ENCODE measurements at regions not wholly inside any gene's neighbourhood (a gene's known extent, or its start where the extent isn't known, plus 50 kb on each side); places are given as distances from the start of the nearest gene placed in this dataset.
"Not testable (repeated sequence)": the region's sequence is repeated elsewhere in the genome, so short reads cannot be mapped to it uniquely, and the experiment has no call there.

DNA sequence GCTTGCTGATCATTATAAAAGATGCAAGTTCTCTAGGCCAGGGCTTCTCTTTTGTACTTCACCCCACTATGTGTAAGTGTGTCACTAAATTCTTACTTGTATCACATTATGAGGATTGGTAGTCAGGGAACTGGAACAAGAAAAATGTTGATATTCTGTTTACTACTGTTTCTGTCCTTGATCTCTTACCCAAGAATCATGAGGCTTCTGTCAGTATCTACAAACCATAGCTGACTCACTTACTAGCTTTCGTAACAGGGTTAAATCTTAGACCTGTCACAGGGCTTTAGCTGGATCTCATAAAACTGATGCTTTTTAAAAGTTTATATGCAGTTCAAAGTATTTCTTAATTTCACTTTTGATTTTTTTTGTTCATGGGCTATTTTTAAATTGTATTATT is 681.2 kb downstream of the PLPP3 start:
- no peak for DNase-seq
- in situ Hi-C loops (cut with MboI; ENCODE audit: low pct_unique_long_range_greater_than_20kb, low sequenced_read_pairs) = no loop called here

DNA sequence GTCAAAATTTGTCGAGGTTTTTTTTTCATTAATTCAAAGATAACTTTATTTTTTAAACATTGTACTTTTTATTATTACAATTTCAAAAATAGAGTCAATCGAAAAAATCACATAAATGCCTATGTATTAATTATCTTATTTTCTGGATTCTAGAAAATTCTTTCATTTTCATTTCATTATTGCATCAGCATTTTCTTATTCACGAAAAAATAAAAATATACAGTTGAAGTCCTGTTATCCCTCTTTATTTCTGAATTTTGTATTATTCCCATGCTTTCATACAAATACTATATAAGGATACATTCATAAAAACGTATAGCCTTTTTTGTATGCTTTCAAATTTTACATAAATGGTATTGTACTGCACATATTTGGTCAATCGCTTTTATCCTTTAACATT is 681.0 kb upstream of the USP24 start:
- DNase-seq = no peak
- in situ Hi-C loops (cut with MboI; ENCODE audit: low pct_unique_long_range_greater_than_20kb, low sequenced_read_pairs) = no loop called here

DNA sequence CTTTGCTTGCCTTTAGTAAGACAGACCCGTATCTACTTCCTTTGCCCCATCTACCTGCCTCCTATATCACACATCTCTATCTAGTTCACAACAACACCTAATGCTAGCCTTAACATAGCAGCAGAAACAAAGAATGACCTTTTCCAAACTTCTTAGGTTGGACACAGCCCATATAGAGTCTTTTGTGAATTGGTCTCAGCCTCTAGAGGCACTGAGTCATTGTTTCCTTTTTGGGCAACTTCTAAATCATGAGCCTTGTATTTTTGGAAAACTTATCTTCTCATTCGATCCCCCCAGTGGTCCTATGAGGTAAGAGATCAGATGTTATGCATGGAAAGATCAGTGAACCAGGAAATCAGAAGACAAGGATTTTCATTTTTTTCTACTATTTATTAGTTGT is 679.4 kb upstream of the USP24 start:
- in situ Hi-C loops (cut with MboI; ENCODE audit: low pct_unique_long_range_greater_than_20kb, low sequenced_read_pairs) = no loop called here
- no peak for DNase-seq

DNA sequence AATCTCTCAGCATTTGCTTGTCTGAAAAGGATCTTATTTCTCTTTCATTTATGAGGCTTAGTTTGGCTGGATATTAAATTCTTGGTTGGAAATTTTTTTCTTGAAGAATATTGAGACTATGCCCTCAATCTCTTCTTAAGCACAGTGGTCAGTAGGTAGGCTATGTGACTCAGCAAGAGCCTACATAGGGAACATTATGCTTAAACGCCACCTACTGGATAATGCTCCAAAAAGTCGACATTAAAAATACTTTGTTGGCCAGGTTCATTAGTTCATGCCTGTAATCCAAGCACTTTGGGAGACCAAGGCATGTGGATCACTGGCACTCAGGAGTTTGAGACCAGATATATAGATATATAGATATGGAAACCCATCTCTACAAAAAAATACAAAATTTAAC is 678.0 kb upstream of the USP24 start:
- in situ Hi-C loops (cut with MboI; ENCODE audit: low pct_unique_long_range_greater_than_20kb, low sequenced_read_pairs) = no loop called here

DNA sequence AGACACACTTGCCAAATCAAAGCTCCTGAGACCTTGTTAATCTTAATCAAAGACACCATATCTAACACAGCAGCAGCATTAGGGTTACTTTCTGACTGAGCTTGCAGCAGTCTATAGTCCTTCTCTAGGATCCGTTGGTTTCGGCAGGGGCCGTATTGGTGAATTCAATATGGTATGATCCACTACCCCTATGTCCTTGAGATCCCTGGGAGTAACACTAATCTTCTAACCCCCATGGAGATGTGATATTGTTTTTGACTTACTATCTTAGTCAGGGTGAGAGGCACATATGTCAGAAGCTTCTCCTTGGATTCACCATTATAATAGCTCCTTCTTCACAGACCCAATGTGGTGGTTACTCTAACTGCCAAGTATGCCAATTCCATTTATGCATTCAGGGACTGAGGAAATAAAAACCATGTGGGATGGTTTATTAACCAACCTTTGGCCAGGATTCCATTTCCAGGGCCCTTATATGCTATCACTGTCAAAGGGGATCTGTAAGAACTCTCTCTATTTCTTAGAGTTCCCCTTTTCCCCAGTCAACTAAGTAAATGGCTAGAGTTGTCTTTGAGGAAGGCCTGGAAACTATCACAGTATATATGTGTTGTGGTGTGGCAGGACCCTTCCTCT is 673.6 kb upstream of the USP24 start:
- in situ Hi-C loops (cut with MboI; ENCODE audit: low pct_unique_long_range_greater_than_20kb, low sequenced_read_pairs) = no loop called here
- no peak for DNase-seq

More for the DNA sequence above, 678.0 kb upstream of the USP24 start:
- peak; percentile 43 for DNase-seq

DNA sequence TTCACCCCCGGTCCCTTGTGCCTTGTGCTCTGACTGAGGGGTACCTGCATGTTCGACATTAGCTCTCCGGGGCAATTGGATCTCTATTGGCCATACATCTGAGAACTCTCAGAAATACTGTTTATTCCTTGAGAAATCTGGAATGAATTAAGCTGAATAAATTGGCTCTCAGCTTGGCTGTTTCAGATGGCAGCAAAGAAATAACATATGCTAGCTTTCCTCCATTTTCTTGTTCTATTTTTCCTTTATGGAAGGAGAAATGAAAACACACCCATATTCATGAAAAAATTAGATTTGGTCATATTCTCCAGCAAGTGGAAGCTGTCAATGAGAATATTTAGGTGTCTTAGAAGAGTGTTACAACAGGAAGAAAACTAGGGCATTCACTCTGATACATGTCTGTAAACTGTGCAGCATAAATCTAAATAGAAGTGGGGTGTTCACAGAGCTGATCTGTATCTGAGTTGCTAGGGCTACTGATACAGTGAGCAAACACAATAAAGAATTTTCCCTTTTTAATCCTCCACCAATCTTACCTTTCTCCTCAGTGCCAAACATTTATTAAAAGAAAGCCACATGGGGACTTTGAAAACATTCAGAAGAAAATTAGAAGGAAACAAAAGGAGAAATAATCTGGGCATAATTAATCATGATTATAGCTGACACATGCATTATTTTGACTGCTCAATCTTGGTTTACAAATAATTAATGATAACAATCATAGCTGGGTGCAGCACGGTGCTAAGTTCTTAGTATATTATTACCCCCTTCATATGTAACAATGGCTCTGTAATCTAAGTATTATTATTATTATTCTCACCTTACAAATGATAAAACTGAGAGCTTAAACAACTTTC is 671.9 kb upstream of the USP24 start:
- no peak for DNase-seq
- in situ Hi-C loops (cut with MboI; ENCODE audit: low pct_unique_long_range_greater_than_20kb, low sequenced_read_pairs) = no loop called here

DNA sequence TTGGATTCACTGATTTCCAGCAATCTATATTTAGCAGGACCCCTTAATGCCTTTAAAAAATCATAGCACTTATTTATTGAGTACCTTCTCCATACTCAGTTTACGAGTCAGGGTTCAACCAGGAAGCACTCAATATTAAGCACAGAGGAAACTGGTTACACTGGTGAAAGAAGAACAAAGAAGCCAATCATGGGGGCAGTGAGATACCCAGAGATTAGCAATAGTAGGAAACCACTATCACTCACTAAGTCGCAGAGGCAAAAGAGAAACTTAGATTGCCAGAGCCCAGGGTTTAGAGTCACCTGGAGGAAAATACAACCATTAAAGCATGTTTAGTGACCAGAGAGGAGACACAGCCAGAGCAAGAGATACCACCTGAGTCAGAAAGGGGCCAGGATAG is 670.5 kb upstream of the USP24 start:
- in situ Hi-C loops (cut with MboI; ENCODE audit: low pct_unique_long_range_greater_than_20kb, low sequenced_read_pairs) = no loop called here
- no peak for DNase-seq

DNA sequence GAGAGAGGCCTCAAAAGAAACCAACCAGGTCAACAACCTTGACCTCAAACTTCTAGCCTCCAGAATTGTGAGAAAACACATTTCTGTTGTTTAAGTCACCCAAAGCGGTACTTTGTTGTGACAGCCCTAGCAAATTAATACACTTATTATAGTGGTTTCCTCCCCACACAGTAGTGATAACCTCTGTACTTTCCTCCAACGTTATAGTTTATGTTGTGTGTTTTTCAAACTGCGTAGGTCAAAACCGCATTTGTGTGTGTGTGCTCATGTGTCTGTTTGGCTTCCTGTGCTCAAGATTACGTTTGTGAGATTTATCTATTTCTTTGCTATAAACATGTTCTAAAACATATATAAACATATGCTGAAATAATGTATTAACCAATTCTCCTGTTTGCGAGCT is 667.8 kb upstream of the USP24 start:
- in situ Hi-C loops (cut with MboI; ENCODE audit: low pct_unique_long_range_greater_than_20kb, low sequenced_read_pairs) = no loop called here

DNA sequence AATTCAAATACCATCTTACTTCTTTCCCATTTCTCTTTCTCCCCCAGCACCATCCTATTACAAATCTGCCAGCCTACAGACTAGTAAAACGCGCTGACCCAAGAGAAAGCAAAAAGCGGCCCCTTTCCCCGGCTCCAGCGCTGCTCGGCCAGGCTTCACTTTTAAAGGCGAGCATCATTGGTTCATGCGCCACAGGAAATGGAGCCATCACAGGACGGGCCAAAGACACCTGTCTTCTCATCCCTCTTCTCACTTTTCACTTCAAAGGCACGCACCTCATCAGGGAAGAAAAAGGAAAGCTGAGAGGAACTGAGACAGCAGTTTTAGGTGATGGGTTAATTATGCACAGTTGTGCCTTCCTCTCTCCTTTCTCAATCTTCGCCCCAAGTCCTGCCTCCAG is 664.2 kb upstream of the USP24 start:
- no peak for DNase-seq
- in situ Hi-C loops (cut with MboI; ENCODE audit: low pct_unique_long_range_greater_than_20kb, low sequenced_read_pairs) = no loop called here

More for the DNA sequence above, 667.8 kb upstream of the USP24 start:
- no peak for DNase-seq

DNA sequence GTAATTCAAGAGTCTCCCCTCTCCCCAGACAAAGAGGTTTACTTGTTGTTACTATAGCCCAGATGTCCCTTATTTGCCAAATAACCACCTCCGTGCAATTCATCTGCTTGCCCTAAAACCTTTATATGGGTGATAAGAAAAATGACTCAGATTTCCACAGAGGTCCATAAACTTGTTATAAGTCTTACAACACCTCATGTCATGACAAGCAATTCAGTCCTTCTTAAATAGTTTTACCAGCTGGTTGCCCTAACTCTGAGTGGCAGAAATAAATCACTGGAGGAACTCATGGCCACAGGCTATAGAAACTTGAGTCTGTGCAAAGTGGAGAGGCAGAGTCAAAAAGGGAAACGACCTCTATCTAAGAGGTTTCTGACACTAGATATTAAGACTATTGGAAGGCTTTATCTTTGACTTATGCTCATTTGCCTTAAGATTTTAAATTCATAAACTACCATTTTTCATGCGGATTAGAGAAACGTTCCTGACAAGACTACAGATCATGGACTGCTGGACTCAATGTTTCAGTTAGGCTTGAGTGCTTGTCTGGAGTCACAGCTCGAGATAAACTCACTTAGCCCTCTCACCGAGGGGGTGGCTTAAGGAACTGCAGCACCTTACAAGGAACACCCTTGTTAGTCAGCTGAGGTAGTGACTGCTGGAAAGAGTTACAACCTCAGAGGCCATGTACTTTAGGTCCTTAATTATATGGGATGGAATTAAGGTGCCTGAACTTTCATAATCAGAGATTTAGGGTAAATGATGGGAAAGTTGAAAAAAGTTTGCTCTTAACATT is 662.5 kb upstream of the USP24 start:
- DNase-seq = no peak
- in situ Hi-C loops (cut with MboI; ENCODE audit: low pct_unique_long_range_greater_than_20kb, low sequenced_read_pairs) = no loop called here

DNA sequence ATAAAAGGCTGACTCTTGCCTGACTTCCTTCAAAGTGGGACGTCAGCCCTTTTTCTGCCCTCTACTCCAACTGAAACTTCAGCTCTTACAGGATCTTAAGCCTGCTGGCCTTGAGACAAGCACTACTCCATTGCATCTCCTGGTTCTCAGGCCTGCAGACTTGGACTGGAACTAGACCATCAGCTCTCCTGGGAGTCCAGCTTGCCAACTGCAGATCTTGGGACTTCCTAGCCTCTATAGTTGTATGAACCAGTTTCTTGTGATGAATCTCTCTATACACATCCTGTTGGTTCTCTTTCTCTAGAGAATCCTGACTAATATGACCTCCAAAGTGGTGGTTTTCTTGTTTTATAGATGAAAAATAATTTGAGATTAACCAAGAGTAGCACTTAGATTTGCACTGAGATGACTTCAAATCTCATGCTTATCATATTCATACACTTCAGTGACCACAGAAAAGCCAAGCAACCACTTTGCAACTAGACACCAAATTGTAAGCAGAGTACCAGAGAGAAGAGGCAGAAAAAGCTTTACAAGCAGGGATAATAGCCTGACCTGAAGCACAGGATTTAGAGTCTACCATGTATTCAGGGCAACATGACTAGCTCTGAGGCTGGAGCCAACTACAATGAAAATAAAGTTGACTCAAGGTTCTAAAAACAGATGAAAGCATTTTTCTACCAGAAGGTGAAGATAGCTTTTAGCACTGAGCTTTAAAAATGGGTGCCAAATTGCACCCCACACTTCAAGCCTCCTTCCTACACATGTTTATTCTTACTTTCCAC is 661.3 kb upstream of the USP24 start:
- in situ Hi-C loops (cut with MboI; ENCODE audit: low pct_unique_long_range_greater_than_20kb, low sequenced_read_pairs) = no loop called here
- DNase-seq = no peak

DNA sequence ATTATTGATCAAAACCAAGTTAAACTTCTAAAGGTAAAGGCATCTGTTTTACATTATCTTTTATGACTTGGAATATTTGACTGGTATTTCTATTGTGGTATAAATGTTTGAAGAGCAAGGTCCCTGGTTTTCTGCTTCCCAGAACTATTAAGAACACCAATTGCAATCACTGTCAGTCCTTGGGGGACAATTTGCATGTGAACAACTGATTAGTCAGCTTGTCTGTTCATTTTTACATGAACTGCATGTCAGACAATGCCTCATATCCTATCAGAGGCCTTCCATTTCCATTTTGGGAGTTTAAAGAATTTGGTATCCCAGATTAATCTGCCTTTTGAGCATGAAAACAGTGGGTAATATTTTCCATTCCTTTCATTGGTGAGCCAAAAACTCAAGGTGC is 654.9 kb upstream of the USP24 start:
- in situ Hi-C loops (cut with MboI; ENCODE audit: low pct_unique_long_range_greater_than_20kb, low sequenced_read_pairs) = no loop called here
- DNase-seq = no peak

DNA sequence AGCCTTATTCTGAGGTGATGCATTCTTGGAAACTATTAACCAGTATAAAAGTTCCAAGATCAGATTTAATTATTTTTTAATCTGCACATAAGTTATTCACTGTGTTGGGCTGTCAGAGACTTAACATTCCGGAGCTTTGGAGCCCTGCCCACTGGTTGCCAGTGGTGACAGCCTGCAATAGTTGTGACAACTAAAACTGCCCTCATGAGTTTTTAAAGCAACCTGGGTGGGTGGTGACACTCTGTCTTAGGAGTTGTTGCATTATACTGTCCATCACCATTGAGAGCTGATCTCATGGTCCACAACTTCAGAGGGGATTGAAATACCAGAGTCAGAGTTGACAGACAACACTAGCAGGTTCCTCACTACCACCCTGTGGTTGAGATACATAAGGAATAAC is 653.9 kb upstream of the USP24 start:
- no peak for DNase-seq
- in situ Hi-C loops (cut with MboI; ENCODE audit: low pct_unique_long_range_greater_than_20kb, low sequenced_read_pairs) = no loop called here

DNA sequence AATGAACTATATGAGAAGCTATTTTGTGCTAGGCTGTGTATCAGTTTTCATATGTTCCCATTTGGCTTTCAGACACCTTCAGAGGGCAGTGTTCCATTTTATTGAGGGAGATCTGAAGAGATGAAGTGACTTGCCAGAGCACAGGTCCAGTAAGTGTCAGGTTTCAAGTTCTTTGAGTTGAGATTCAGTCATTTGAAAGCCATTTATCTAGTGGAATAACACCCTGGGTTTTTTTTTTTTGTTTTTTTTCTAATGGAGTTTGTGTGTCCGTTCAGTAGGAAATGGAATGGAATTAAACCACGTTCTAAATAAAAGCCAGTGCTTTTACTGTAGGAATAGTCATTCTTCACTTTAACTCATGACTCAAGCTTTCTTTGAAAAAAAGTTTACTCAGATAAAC is 652.9 kb upstream of the USP24 start:
- no peak for DNase-seq
- in situ Hi-C loops (cut with MboI; ENCODE audit: low pct_unique_long_range_greater_than_20kb, low sequenced_read_pairs) = no loop called here

DNA sequence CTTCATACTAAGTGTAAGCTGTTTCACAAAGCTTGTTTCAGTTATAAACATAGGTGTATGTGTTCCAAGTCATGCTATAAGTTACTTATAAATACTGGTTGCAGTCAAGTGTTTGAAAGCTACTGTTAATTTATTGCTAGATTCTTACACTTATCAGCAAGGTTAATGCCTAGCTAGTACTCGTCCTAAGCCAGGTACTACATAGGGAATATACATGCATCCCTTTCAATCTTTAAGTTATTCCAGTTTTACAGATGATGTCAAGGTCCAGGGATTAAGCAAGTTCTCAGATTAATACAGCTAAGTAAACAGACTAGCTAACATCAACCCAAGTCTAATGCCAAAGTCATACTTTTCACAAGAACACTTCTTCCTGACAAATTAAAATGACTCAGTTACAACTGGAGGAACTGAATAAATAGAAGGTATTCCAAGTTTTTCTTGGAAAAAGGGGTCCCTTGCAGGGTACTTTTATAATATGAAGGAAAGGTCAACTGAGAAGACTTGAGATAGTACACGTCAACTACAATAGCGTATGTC is 652.2 kb upstream of the USP24 start:
- DNase-seq = no peak
- in situ Hi-C loops (cut with MboI; ENCODE audit: low pct_unique_long_range_greater_than_20kb, low sequenced_read_pairs) = no loop called here

DNA sequence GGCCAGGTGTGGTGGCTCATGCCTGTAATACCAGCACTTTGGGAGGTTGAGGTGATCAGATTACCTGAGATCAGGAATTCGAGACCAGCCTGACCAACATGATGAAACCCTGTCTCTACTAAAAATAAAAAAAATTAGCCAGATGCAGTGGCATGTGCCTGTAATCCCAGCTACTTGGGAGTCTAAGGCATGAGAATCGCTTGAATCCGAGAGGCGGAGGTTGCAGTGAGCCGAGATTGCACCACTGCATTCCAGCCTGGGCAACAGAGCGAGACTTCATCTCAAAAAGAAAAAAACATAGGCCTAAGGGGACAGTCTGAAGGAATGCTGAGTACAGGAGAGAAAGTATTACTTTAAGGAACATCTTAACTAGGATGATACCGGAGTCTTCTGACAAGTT is 650.6 kb upstream of the USP24 start:
- in situ Hi-C loops (cut with MboI; ENCODE audit: low pct_unique_long_range_greater_than_20kb, low sequenced_read_pairs); DNase-seq: not testable (repeated sequence)

DNA sequence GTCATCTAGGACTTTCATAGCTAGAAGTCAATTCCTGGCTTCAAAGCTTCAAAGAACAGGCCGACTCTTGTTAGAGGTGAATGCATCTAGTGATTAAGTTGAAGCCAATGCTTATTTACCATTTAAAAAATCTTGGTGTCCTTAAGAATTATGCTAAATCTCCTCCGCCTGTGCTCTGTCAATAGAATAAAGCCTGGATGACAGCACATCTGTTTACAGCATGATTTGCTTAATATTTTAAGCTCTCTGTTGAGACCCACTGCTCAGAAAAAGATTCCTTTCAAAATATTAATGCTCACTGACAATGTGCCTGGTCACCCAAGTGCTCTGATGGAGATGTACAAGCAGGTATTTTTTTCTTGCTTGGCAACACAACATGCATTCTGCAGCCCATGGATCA is 649.1 kb upstream of the USP24 start:
- in situ Hi-C loops (cut with MboI; ENCODE audit: low pct_unique_long_range_greater_than_20kb, low sequenced_read_pairs) = no loop called here
- DNase-seq = no peak

DNA sequence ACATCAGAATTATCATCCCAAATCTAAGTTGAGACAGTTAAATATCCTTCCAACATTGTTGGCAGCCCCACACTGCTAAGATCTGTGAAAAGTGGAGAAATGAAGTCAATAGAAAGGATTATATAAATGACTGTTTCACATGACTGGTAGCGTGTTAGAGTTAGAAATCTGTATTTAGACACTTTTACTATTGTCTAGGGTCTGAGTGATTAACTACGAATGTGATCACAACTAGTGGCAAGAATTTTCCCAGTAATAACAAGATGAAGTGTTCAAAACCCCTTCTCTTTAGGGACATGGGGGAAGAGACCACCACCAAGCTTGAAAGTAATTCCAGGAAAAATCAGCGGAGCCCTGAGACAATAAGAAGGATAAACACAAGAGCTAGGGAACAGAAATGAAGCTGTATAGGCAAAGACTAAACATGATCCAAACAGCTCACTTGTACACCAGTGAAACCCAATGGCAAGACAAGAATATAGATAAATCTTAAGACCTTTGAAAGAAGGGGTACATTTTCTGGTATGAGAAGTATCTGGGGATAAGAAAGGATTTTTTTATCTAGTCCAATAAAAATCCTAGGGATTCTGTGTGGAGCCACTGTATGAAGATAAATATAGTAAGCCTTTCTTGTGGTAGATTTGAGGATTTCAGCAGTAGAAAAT is 646.6 kb upstream of the USP24 start:
- in situ Hi-C loops (cut with MboI; ENCODE audit: low pct_unique_long_range_greater_than_20kb, low sequenced_read_pairs) = no loop called here
- DNase-seq = no peak
